ENCODE measurements at regions not wholly inside any gene's neighbourhood (a gene's known extent, or its start where the extent isn't known, plus 50 kb on each side); places are given as distances from the start of the nearest gene placed in this dataset.

GRCh38 chr12:108418164-108418890 lies 79.2 kb upstream of the CMKLR1 start:
- 3% methylated on average over 2 of the region's 2 CpGs for WGBS (ENCODE audit: low lambda C conversion rate)
- no peaks in the 10 kb centered on the region for H3K9me3 ChIP-seq (ENCODE audit: low read length)
- BruUV-seq (replicated peaks), result no TSS peak
- intact Hi-C loops (cut with micrococcal nuclease; ENCODE audit: unreplicated experiment) (no loop called here), in situ Hi-C loops (cut with HindIII; ENCODE audit: extremely low pct_ligation_motif_present, low pct_unique_long_range_greater_than_20kb) (no loop called here)
- no peaks in the 10 kb centered on the region for H3K79me2 ChIP-seq (ENCODE audit: insufficient read depth, low read length)
- H3K36me3 ChIP-seq (replicated peaks in 1 of 2; ENCODE audit: control insufficient read depth in 1 of 2, insufficient read depth in 2 of 2, low read length in 2 of 2), result no peaks in the 10 kb centered on the region
- no peak for ATAC-seq
- POLR2A ChIA-PET, result no interaction called here
- H3K4me3 ChIP-seq (replicated peaks in 1 of 3; ENCODE audit: insufficient read depth in 1 of 3, low read depth in 2 of 3, low read length in 3 of 3), result no peak overlapping the region
- no peak overlapping the region for H3K9ac ChIP-seq (ENCODE audit: insufficient read depth, low read depth, low read length)
- DNase-seq (ENCODE audit: low spot score), result no peak
- CTCF ChIA-PET (ENCODE audit: low intra/inter-chr PET ratio, low total read pairs), result no interaction called here
- H3K27ac ChIP-seq (ENCODE audit: extremely low read length, insufficient read depth, low read length), result no peak overlapping the region
- FAIRE-seq, result no peak
- no peaks in the 10 kb centered on the region for H4K20me1 ChIP-seq (ENCODE audit: insufficient read depth, low read length)
- no peaks in the 10 kb centered on the region for H3K4me1 ChIP-seq (ENCODE audit: insufficient read depth, low read length)
- TF ChIP-seq ZNF652 (CRISPR knock-in tag; IDR thresholded peaks at IDR 0.05; ENCODE audit: borderline replicate concordance, low read depth) (no peak), SMARCE1 (IDR thresholded peaks at IDR 0.05; ENCODE audit: borderline replicate concordance) (no peak), ZNF33B (CRISPR knock-in tag; IDR thresholded peaks at IDR 0.05) (no peak), PLRG1 (conservative IDR thresholded peaks at IDR 0.05) (no peak), ZNF160 (CRISPR knock-in tag; IDR thresholded peaks at IDR 0.05) (no peak), ZBTB4 (CRISPR knock-in tag; IDR thresholded peaks at IDR 0.05; ENCODE audit: borderline replicate concordance) (no peak), HNRNPK (IDR thresholded peaks at IDR 0.05; ENCODE audit: low read depth, low read length, poor library complexity, severe bottlenecking) (no peak), ZNF563 (CRISPR knock-in tag; IDR thresholded peaks at IDR 0.05) (no peak), MIER3 (CRISPR knock-in tag; IDR thresholded peaks at IDR 0.05; ENCODE audit: borderline replicate concordance) (no peak), ZNF10 (CRISPR knock-in tag; IDR thresholded peaks at IDR 0.05; ENCODE audit: borderline replicate concordance, low read depth) (no peak)
- no peak overlapping the region for H2AFZ ChIP-seq (ENCODE audit: low read length)
- no peaks in the 10 kb centered on the region for H3K27me3 ChIP-seq (ENCODE audit: control insufficient read depth in 1 of 2, insufficient read depth in 2 of 2, low read length in 2 of 2)
- no peak overlapping the region for H3K4me2 ChIP-seq (ENCODE audit: low read depth, low read length)
